Hematopoietic multipotent progenitor cell treated with erythropoietin and hydrocortisone succinate and interleukin-3 and kit ligand, for 6 days (in vitro differentiated cells): ENCODE measurements at regions not wholly inside any gene's neighbourhood (a gene's known extent, or its start where the extent isn't known, plus 50 kb on each side); places are given as distances from the start of the nearest gene placed in this dataset.

Experiments
- DNase-seq: peaks from one replicate; pipeline ENCODE4 v3.0.0-alpha.2; 2015

GRCh38 chr7:155874411-155874810, 62.1 kb upstream of the SHH start:
- DNase-seq: no peak

DNA sequence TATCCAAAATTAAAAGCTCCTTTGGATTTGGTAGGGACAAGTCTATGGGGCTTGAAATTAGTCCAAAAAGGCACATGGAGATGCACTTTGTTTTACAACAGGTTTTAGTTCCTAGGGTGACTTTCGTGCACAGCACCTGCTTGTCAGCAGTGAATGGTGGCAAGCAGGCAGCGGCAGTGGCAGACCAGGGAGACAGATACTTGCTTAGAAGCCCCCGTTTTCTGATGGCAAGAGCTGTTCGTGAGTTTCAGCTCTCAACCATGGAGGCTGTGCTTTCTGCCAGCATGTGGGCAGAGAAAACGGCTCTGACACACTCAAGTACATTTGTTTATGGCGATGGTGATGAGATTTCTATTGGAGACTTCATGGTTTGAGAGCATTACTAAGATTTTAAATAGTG, 61.7 kb upstream of the SHH start:
- DNase-seq: no peak

GRCh38 chr7:155872678-155873369, 60.6 kb upstream of the SHH start:
- no peak for DNase-seq

DNA sequence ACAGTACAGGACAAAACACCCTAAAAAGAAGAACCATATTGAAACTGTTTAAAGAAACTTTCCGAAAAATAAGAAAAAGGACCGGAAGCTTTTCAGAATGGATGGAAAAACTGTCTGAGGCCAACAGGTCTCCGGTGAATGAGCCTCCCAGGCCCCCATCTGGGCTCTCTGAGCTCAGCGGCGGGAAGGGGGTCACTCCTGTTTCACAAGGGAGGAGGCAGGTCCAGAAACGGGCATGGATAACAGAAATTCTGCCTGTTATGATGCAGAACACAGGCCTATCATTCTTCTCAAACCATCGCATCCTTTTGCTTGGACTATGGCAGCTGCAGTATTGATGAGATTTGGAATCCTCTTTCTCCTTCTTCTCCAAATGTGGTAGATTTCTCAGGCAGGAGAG, 58.9 kb upstream of the SHH start:
- no peak for DNase-seq

DNA sequence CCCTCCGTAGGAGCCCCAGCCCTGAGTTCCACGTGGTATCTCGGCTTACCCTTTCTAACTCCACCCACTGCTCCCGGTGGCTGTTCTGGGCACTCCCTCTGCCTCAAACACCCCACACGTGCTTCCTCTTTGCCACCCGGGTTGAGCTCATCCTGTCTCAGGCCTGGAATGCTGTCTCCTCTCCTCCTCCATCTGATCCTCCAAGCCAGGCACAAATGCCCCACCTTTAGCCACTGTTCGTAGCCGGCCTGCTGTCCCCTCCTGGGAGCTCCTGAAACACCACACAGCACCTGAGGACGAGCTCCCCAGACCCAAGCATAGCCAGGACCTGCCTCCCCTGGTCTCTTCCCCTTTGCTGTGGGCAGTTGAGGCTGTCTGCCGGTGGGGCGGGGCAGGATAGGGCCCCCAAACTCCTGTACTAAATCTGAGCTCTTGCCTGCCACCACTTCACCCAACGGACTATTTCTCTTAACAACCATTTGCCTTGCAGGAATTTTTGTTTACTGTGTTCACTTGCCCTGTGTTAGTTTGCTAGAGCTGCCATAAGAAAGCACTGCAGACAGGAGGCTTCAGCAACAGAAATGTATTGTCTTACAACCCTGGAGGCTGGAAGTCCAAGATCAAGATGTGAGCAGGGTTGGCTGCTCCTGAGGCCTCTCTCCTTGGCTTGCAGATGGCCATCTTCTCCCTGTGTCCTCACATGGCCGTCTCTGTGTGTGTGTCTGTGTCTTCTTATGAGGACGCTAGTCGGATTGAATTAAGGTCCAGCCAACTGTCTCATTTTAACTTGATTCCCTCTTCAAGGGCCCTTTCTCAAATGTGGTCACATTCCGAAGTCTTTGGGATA, 58.3 kb upstream of the SHH start:
- no peak for DNase-seq

- DNase-seq: no peak
Measured at GRCh38 chr7:155869784-155870076, 57.5 kb upstream of the SHH start.

DNA sequence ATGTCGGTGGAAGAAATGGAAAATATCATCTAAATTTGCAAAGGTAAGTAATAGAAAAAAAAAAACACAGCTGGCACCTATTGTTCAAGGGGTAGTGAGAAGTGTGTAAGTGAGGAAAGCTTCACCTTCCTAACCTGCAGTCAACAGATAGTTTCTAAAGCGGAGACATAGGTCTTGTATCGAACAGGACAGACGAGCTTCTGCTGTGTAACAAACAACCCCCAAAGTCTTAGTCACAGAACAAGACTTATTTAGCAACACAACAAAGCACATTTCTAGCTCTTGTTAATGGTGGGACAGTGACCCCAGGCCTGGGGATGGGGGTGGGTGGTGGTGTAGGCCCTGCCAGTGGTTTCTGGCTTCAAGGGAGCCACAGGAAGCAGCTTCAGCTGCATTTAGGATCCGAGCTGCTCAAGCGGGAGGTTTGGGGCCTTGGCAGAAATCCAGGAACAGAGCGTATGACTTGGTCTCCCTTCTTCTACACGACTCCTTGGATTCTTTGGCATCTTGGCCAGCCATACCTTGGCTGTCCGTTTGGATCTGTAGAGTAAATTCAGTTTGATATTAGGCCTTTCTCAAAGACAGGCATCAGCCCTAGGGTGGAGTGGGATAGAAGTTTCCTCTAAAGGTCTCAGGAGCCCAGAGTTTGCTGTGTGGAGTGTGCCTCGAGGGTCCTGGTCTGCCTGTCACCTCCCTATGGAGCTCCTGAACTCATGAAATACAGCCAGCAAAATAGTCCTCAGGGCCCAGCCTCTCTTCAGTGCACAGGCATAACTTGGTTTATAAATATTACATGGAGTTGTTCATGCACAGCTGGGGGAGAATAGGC, 56.9 kb upstream of the SHH start:
- DNase-seq: no peak

DNA sequence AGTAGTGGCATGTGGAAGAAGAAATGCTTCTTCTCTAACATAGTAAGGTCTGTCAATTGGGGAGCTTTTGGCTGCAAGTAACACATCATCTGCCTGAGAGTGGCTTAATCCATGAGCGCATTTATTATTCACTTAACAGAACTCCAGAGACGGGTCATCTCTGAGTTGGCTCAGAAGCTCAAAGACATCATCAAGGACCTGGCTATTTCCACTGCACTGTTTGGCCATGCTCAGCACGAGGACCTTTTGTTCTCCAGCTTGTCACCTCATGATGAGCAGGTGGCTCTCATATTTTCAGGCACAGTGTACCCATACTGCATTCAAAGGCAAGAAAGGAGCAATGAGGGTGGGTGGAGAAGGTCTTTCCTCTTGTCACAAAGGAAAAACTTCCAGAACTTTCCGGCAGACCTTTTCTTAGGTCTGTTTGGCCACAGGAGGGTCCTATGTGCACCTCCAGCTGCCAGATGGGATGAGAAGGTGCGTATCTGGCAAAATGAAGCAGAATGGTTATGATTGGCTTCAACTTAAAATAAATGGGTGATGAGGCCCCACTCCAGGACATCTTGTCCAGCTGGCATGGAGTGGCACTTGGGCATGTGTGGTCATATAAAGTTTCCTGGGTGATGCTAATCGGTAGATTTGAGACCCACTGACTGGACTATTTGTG, 55.6 kb upstream of the SHH start:
- no peak for DNase-seq

DNA sequence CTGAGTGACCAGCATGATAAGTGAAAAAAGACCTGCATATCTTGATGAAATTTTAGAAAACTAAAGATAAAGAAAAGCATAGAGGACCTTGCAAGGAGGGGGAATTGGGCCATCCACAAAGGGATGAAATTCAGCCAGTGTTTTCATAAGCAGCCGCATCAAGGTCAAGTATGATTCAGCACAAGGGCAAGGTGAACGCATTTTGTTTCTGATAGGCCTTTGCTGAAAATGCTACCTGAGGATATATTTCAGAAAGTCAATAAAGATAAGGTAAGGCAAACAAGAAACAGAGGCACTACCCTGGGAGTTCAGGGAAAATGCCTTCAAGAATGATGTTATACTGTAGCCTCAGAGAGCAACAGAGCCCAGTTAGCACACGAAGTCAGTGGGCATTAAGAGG, 55.0 kb upstream of the SHH start:
- DNase-seq: no peak

- no peak for DNase-seq
Measured at GRCh38 chr7:155865830-155866525, 53.7 kb upstream of the SHH start.

- no peak for DNase-seq
Measured at GRCh38 chr7:155864991-155865690, 52.9 kb upstream of the SHH start.

GRCh38 chr7:155864271-155864985, 52.2 kb upstream of the SHH start:
- no peak for DNase-seq

GRCh38 chr7:155863721-155864151, 51.5 kb upstream of the SHH start:
- DNase-seq: no peak

DNA sequence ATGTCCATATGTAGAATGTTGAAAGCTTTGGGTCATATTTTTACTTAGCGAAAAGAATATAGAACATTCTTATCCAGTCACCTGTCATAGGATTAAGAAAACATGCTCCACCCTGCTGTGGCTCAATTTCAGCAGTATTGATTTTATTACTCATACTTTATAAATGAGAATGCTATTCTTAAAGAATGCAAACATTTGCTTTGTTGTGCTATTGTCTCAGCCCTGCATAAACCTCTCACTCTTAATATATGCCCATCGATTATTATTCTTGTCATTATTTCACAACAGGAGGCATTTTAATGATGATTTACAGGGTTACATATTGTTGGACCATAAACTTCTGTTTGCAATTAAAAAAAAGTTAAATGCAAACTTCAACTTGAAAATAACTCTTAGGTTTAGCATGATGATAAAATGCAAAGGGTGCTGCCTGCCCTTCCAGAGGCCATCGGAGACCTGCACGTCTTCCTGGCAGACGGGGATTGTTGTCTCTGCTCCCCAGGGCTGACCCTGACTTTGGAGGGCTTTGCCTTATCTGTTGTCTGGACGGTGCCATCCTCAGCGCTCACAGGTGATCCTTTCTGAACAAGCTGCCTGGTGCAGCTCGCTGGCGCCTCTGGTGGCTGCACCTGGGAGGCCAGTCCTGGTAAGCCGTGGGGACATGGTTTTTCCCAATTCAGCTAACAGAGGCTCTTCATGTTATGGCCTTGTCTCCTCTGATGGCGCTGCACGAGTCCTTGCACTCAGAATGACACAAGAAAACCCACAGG, 50.0 kb upstream of the SHH start:
- DNase-seq: no peak
